Endothelial cell of umbilical vein (primary cell): ENCODE measurements at regions not wholly inside any gene's neighbourhood (a gene's known extent, or its start where the extent isn't known, plus 50 kb on each side); places are given as distances from the start of the nearest gene placed in this dataset.

Experiments used
- BruUV-seq: library from RNA; stranded (reverse); fragments of 400-500 nt; replicated peaks from 2 replicates; lab custom pipeline; 2021; lab: Mats Ljungman, UMichigan
- CTCF ChIA-PET: fragments of 300-600, 350-600 bp; sonication (Branson Sonifier 250); formaldehyde crosslinking; loops from one replicate; lab custom pipeline; 2021; ENCODE audit warnings: antibody characterized with exemption, inconsistent platforms; lab: Charles Lee
- POLR2A ChIA-PET: fragments of 300-600, 350-600 bp; sonication (Branson Sonifier 250); formaldehyde crosslinking; loops from one replicate; lab custom pipeline; 2021; ENCODE audit warnings: antibody characterized with exemption, inconsistent platforms; lab: Charles Lee
- DNase-seq: peaks from one replicate; pipeline ENCODE4 v3.0.0-alpha.2; 2011; ENCODE audit warnings: low read depth, low spot score
- FAIRE-seq: peaks from 2 replicates; lab custom pipeline; 2011; peaks lifted over from hg19 to GRCh38; lab: Jason Lieb, UNC
- H2AFZ ChIP-seq: 2 replicates; pipeline ENCODE4 v1.6.0; 2012; ENCODE audit warnings: low read depth, low read length, control low read depth, inconsistent platforms
- H3K27ac ChIP-seq: 2 replicates; pipeline ENCODE4 v1.5.1; 2011; ENCODE audit warnings: low read depth, mild to moderate bottlenecking, control low read depth, low read length, moderate library complexity; ENCODE audit not compliant: insufficient read depth
- H3K27me3 ChIP-seq, 2 experiments: 2 replicates each; pipeline versions ENCODE4 v1.6.0 to v1.6.1; 2011; ENCODE audit warnings: low read length in 2 of 2, mixed read lengths in 1 of 2; ENCODE audit not compliant: control insufficient read depth in 2 of 2, insufficient read depth in 2 of 2
- H3K36me3 ChIP-seq, 2 experiments: 2 replicates in 1 of 2; 3 replicates in 1 of 2; pipeline ENCODE4 v1.5.1; 2011; ENCODE audit warnings: low read length in 2 of 2, mild to moderate bottlenecking in 1 of 2, moderate library complexity in 1 of 2; ENCODE audit not compliant: control insufficient read depth in 2 of 2, insufficient read depth in 2 of 2; ENCODE audit errors: extremely low read depth in 1 of 2
- H3K4me1 ChIP-seq: 3 replicates; pipeline ENCODE4 v1.5.1; 2011; ENCODE audit warnings: mild to moderate bottlenecking, low read length; ENCODE audit not compliant: control insufficient read depth, insufficient read depth; ENCODE audit errors: extremely low read depth
- H3K4me2 ChIP-seq: 2 replicates; pipeline ENCODE4 v1.6.1; 2011; ENCODE audit warnings: low read length, control low read depth, mixed read lengths; ENCODE audit not compliant: insufficient read depth
- H3K4me3 ChIP-seq, 3 experiments: fragments of 200-600 bp in 1 of 3; sonication (generic), shearing (Covaris generic) in 1 of 3; replicated peaks in 1 of 3; 2 replicates each; pipeline ENCODE4 v1.5.1; 2011 to 2016; ENCODE audit warnings: control low read depth in 3 of 3, low read length in 3 of 3, mild to moderate bottlenecking in 2 of 3, inconsistent platforms in 1 of 3, low read depth in 1 of 3, moderate library complexity in 1 of 3; ENCODE audit not compliant: insufficient read depth in 1 of 3
- H3K79me2 ChIP-seq: 2 replicates; pipeline ENCODE4 v1.6.0; 2012; ENCODE audit warnings: low read length, inconsistent platforms; ENCODE audit not compliant: control insufficient read depth, insufficient read depth
- H3K9ac ChIP-seq: replicated peaks from 2 replicates; pipeline ENCODE3; 2011; ENCODE audit warnings: low read length, control low read depth; ENCODE audit not compliant: insufficient read depth; ENCODE audit errors: extremely low read depth
- H3K9me1 ChIP-seq: replicated peaks from 3 replicates; pipeline ENCODE4 v1.6.0; 2011; ENCODE audit warnings: mild to moderate bottlenecking, low read length; ENCODE audit not compliant: control insufficient read depth, insufficient read depth; ENCODE audit errors: extremely low read depth
- H3K9me3 ChIP-seq: replicated peaks from 2 replicates; pipeline ENCODE4 v1.5.1; 2012; ENCODE audit warnings: low read length, inconsistent platforms; ENCODE audit not compliant: control insufficient read depth, insufficient read depth
- H4K20me1 ChIP-seq: replicated peaks from 2 replicates; pipeline ENCODE3; 2011; ENCODE audit warnings: mild to moderate bottlenecking, low read length; ENCODE audit not compliant: control insufficient read depth, insufficient read depth; ENCODE audit errors: extremely low read depth
- EZH2 ChIP-seq: IDR thresholded peaks from 2 replicates; pipeline ENCODE4 v1.6.1; 2012; ENCODE audit warnings: borderline replicate concordance, low read depth, mild to moderate bottlenecking, moderate library complexity, low read length, inconsistent platforms; ENCODE audit not compliant: severe bottlenecking
- FOS ChIP-seq: IDR thresholded peaks from 2 replicates; pipeline ENCODE4 v1.6.1; 2011; ENCODE audit warnings: mild to moderate bottlenecking, low read length, moderate library complexity, borderline replicate concordance; ENCODE audit not compliant: insufficient read depth
- GATA2 ChIP-seq: IDR thresholded peaks from 2 replicates; pipeline ENCODE4 v1.7.0; 2011; ENCODE audit warnings: low read depth, mild to moderate bottlenecking, moderate library complexity, mixed read lengths, low read length; ENCODE audit not compliant: insufficient read length, insufficient read depth
- JUN ChIP-seq: IDR thresholded peaks from 2 replicates; pipeline ENCODE4 v1.6.1; 2011; ENCODE audit warnings: borderline replicate concordance, low read depth; ENCODE audit not compliant: insufficient read length, insufficient read depth
- MYC ChIP-seq: IDR thresholded peaks from one replicate; pipeline ENCODE4 v1.6.1; 2011; ENCODE audit warnings: mild to moderate bottlenecking, low read depth, low read length
- POLR2A ChIP-seq: IDR thresholded peaks from 2 replicates; pipeline ENCODE4 v1.6.1; 2012; ENCODE audit warnings: low read depth, mild to moderate bottlenecking, control low read depth, low read length
- POLR2AphosphoS5 ChIP-seq: IDR thresholded peaks from 2 replicates; pipeline ENCODE4 v1.6.1; 2012; ENCODE audit warnings: low read depth, mild to moderate bottlenecking, control low read depth, low read length, moderate library complexity; ENCODE audit not compliant: insufficient read depth
- dilution Hi-C: fragments of 300-500 bp; cut with MboI; formaldehyde crosslinking; loops from one replicate; pipeline ENCODE4 v1.15.0; 2019; ENCODE audit warnings: low sequenced_read_pairs; ENCODE audit not compliant: extremely low pct_ligation_motif_present
- intact Hi-C: fragments of 100-400 bp; cut with micrococcal nuclease; formaldehyde crosslinking; loops from one replicate; pipeline ENCODE4 v1.10.0; 2022
- TF ChIP-seq, protein P1 (sequence below), 2 donors: IDR thresholded peaks; 1 replicate in 1 of 2; 2 replicates in 1 of 2; pipeline ENCODE4 v1.5.1; 2011; ENCODE audit warnings: low read length in 2 of 2, mild to moderate bottlenecking in 2 of 2, moderate library complexity in 2 of 2, control low read depth in 1 of 2, inconsistent platforms in 1 of 2, low read depth in 1 of 2; ENCODE audit not compliant: insufficient read depth in 1 of 2; ENCODE audit errors: extremely low read depth in 1 of 2
- TF ChIP-seq, protein P2 (sequence below): IDR thresholded peaks from 2 replicates; pipeline ENCODE4 v1.6.1; 2011; ENCODE audit not compliant: insufficient read depth, insufficient read length

DNA sequence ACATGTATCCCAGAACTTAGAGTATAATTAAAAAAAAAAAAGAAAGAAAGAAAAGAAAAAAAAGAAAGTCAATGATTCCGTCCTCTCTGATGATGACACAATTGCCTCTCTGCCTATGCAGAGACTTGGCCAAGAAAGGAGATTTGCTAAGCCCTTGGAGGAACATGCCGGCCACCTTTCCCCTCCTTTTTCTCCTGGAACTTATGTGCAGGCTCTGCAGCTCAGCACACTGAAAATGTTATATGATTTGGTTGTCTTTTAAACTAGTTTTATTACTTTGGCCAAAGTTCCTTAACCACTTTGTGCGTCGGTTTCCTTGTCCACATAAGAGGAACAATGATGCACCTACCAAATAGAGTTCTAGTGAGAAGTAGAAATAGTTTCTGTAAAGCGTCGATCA is 111.4 kb upstream of the ZNF644 start:
- intact Hi-C loops = no loop called here
- Histone ChIP-seq H3K9me3 (no peaks in the 10 kb centered on the region), H4K20me1 (no peaks in the 10 kb centered on the region), H2AFZ (no peak overlapping the region), H3K4me3 (no peak overlapping the region), H3K79me2 (no peaks in the 10 kb centered on the region), H3K27ac (no peak overlapping the region), H3K9ac (no peak overlapping the region), H3K4me2 (no peak overlapping the region), H3K36me3 (no peaks in the 10 kb centered on the region), H3K4me1 (no peaks in the 10 kb centered on the region), H3K27me3 (no peaks in the 10 kb centered on the region), H3K9me1 (no peaks in the 10 kb centered on the region)
- dilution Hi-C loops = no loop called here
- DNase-seq = no peak
- FAIRE-seq = no peak
- POLR2A ChIA-PET = no interaction called here
- BruUV-seq = no TSS peak
- no peak for TF ChIP-seq POLR2A
- TF ChIP-seq MYC = no peak
- TF ChIP-seq, protein P1, sequence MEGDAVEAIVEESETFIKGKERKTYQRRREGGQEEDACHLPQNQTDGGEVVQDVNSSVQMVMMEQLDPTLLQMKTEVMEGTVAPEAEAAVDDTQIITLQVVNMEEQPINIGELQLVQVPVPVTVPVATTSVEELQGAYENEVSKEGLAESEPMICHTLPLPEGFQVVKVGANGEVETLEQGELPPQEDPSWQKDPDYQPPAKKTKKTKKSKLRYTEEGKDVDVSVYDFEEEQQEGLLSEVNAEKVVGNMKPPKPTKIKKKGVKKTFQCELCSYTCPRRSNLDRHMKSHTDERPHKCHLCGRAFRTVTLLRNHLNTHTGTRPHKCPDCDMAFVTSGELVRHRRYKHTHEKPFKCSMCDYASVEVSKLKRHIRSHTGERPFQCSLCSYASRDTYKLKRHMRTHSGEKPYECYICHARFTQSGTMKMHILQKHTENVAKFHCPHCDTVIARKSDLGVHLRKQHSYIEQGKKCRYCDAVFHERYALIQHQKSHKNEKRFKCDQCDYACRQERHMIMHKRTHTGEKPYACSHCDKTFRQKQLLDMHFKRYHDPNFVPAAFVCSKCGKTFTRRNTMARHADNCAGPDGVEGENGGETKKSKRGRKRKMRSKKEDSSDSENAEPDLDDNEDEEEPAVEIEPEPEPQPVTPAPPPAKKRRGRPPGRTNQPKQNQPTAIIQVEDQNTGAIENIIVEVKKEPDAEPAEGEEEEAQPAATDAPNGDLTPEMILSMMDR (IDR thresholded peaks at IDR 0.05; ENCODE audit: extremely low read depth in 1 of 2, insufficient read depth in 1 of 2, low read depth in 1 of 2, low read length in 2 of 2) = no peak
- TF ChIP-seq, protein P2, sequence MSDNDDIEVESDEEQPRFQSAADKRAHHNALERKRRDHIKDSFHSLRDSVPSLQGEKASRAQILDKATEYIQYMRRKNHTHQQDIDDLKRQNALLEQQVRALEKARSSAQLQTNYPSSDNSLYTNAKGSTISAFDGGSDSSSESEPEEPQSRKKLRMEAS = no peak
- no peak for TF ChIP-seq POLR2AphosphoS5
- TF ChIP-seq FOS = no peak
- TF ChIP-seq JUN = no peak
- TF ChIP-seq EZH2 = no peak
- TF ChIP-seq GATA2 = no peak
- CTCF ChIA-PET = no interaction called here
